H1 (cell line): ENCODE measurements at regions not wholly inside any gene's neighbourhood (a gene's known extent, or its start where the extent isn't known, plus 50 kb on each side); places are given as distances from the start of the nearest gene placed in this dataset.

Experiments
- CTCF ChIA-PET: fragments of 300-600 bp; sonication (Branson Sonifier 250); formaldehyde crosslinking; loops from one replicate; lab custom pipeline; 2021; ENCODE audit not compliant: partially characterized antibody; lab: Charles Lee
- POLR2A ChIA-PET: fragments of 300-600 bp; sonication (Branson Sonifier 250); formaldehyde crosslinking; loops from one replicate; lab custom pipeline; 2021; ENCODE audit warnings: inconsistent platforms; ENCODE audit not compliant: partially characterized antibody; lab: Charles Lee
- DNase-seq, 2 experiments: peaks; one replicate each; pipeline versions ENCODE4 v3.0.0 to v3.0.0-alpha.2; 2010 to 2022; ENCODE audit warnings: low spot score in 2 of 2, low read depth in 1 of 2, mixed read lengths in 1 of 2
- FAIRE-seq: peaks from 2 replicates; lab custom pipeline; 2011; peaks lifted over from hg19 to GRCh38; lab: Jason Lieb, UNC
- H2AFZ ChIP-seq: 2 replicates; pipeline ENCODE4 v1.8.1; 2012; ENCODE audit warnings: low read length, inconsistent platforms
- H2AK5ac ChIP-seq: 2 replicates; pipeline ENCODE4 v1.6.1; 2013; ENCODE audit warnings: low read depth, low read length
- H2BK120ac ChIP-seq: replicated peaks from 2 replicates; pipeline ENCODE3; 2013; ENCODE audit warnings: low read depth, low read length, inconsistent platforms
- H2BK12ac ChIP-seq: 2 replicates; pipeline ENCODE4 v1.6.1; 2013; ENCODE audit warnings: low read depth, low read length
- H2BK15ac ChIP-seq: 2 replicates; pipeline ENCODE4 v1.6.1; 2013; ENCODE audit warnings: low read length
- H2BK20ac ChIP-seq: 2 replicates; pipeline ENCODE4 v1.6.1; 2013; ENCODE audit warnings: low read length
- H2BK5ac ChIP-seq: 2 replicates; pipeline ENCODE4 v1.6.1; 2013; ENCODE audit warnings: low read depth, low read length
- H3K14ac ChIP-seq: 2 replicates; pipeline ENCODE4 v1.6.1; 2013; ENCODE audit warnings: inconsistent platforms; ENCODE audit not compliant: insufficient read length
- H3K18ac ChIP-seq: 2 replicates; pipeline ENCODE4 v1.6.1; 2013; ENCODE audit warnings: low read length; ENCODE audit errors: extremely low read depth
- H3K23ac ChIP-seq: 2 replicates; pipeline ENCODE4 v1.6.1; 2013; ENCODE audit warnings: inconsistent platforms; ENCODE audit not compliant: insufficient read length
- H3K23me2 ChIP-seq: 2 replicates; pipeline ENCODE4 v1.6.1; 2013; ENCODE audit warnings: low read depth, low read length
- H3K27ac ChIP-seq: 2 replicates; pipeline ENCODE4 v1.6.1; 2011; ENCODE audit warnings: low read depth, low read length, inconsistent platforms
- H3K27me3 ChIP-seq, 4 experiments: replicated peaks in 1 of 4; 1 replicate in 1 of 4; 2 replicates in 3 of 4; pipeline versions ENCODE4 v1.6.1 to v1.8.1; 2011 to 2013; ENCODE audit warnings: low read length in 3 of 4, mild to moderate bottlenecking in 3 of 4, inconsistent platforms in 2 of 4, mixed read lengths in 2 of 4, moderate library complexity in 1 of 4; ENCODE audit not compliant: control insufficient read depth in 3 of 4, insufficient read depth in 3 of 4; ENCODE audit errors: extremely low read depth in 1 of 4
- H3K36me3 ChIP-seq, 4 experiments: 2 replicates each; pipeline versions ENCODE4 v1.6.1 to v1.8.1; 2011 to 2013; ENCODE audit warnings: mild to moderate bottlenecking in 4 of 4, low read length in 3 of 4, moderate library complexity in 2 of 4, control low read depth in 1 of 4, inconsistent platforms in 1 of 4; ENCODE audit not compliant: insufficient read depth in 4 of 4, control insufficient read depth in 2 of 4
- H3K4ac ChIP-seq: replicated peaks from 2 replicates; pipeline ENCODE3; 2013; ENCODE audit warnings: low read length, low read depth, mixed read lengths, inconsistent platforms; ENCODE audit not compliant: insufficient read length
- H3K4me1 ChIP-seq, 4 experiments: replicated peaks in 1 of 4; 1 replicate in 1 of 4; 2 replicates in 3 of 4; pipeline versions ENCODE4 v1.6.1 to v1.8.1; 2011 to 2013; ENCODE audit warnings: low read length in 3 of 4, inconsistent platforms in 2 of 4, mixed read lengths in 1 of 4; ENCODE audit not compliant: insufficient read depth in 4 of 4, control insufficient read depth in 3 of 4
- H3K4me2 ChIP-seq, 2 experiments: 2 replicates each; pipeline versions ENCODE4 v1.6.1 to v1.8.1; 2011 to 2013; ENCODE audit warnings: low read depth in 2 of 2, low read length in 2 of 2, control low read depth in 1 of 2, inconsistent platforms in 1 of 2, mild to moderate bottlenecking in 1 of 2; ENCODE audit not compliant: insufficient read depth in 1 of 2
- H3K4me3 ChIP-seq, 4 experiments: fragments of 200-600, 300-600 bp in 1 of 4; sonication (generic), shearing (Covaris generic), sonication (Bioruptor Twin) in 1 of 4; 2 replicates each; pipeline versions ENCODE4 v1.5.1 to v1.8.1; 2011 to 2016; ENCODE audit warnings: low read length in 4 of 4, low read depth in 3 of 4, control low read depth in 2 of 4, inconsistent platforms in 2 of 4, mild to moderate bottlenecking in 2 of 4, mixed read lengths in 1 of 4, moderate library complexity in 1 of 4; ENCODE audit not compliant: insufficient read depth in 2 of 4; ENCODE audit errors: extremely low read depth in 1 of 4
- H3K56ac ChIP-seq: replicated peaks from 2 replicates; pipeline ENCODE3; 2013; ENCODE audit warnings: low read depth, mild to moderate bottlenecking, mixed read lengths, low read length, inconsistent platforms; ENCODE audit not compliant: insufficient read length
- H3K79me1 ChIP-seq: 2 replicates; pipeline ENCODE4 v1.6.1; 2013; ENCODE audit warnings: low read depth, low read length, control low read depth
- H3K79me2 ChIP-seq, 2 experiments: 2 replicates each; pipeline versions ENCODE4 v1.6.1 to v1.8.1; 2012 to 2013; ENCODE audit warnings: low read length in 2 of 2, mild to moderate bottlenecking in 2 of 2, inconsistent platforms in 1 of 2; ENCODE audit not compliant: insufficient read depth in 2 of 2, control insufficient read depth in 1 of 2
- H3K9ac ChIP-seq, 4 experiments: replicated peaks in 1 of 4; 1 replicate in 1 of 4; 2 replicates in 3 of 4; pipeline versions ENCODE4 v1.6.1 to v1.8.1; 2011 to 2013; ENCODE audit warnings: low read depth in 3 of 4, low read length in 3 of 4, control low read depth in 2 of 4, mild to moderate bottlenecking in 2 of 4, moderate library complexity in 2 of 4, inconsistent platforms in 1 of 4; ENCODE audit errors: extremely low read depth in 1 of 4
- H3K9me3 ChIP-seq, 2 experiments: 2 replicates each; pipeline versions ENCODE4 v1.6.1 to v1.8.1; 2012 to 2013; ENCODE audit warnings: mild to moderate bottlenecking in 2 of 2, moderate library complexity in 2 of 2, control low read depth in 1 of 2, inconsistent platforms in 1 of 2, low read depth in 1 of 2, low read length in 1 of 2, mixed read lengths in 1 of 2; ENCODE audit not compliant: insufficient read depth in 2 of 2
- H4K20me1 ChIP-seq, 2 experiments: replicated peaks in 1 of 2; 2 replicates each; pipeline versions ENCODE3 to v1.8.1; 2011 to 2013; ENCODE audit warnings: inconsistent platforms in 2 of 2, low read length in 2 of 2, mild to moderate bottlenecking in 1 of 2; ENCODE audit not compliant: insufficient read depth in 2 of 2, control insufficient read depth in 1 of 2
- H4K5ac ChIP-seq: 2 replicates; pipeline ENCODE4 v1.6.1; 2013; ENCODE audit warnings: low read length, low read depth, mixed read lengths, inconsistent platforms; ENCODE audit not compliant: insufficient read length
- H4K8ac ChIP-seq: 2 replicates; pipeline ENCODE4 v1.8.0; 2013; ENCODE audit warnings: mild to moderate bottlenecking, moderate library complexity, low read length, inconsistent platforms; ENCODE audit not compliant: insufficient read depth; ENCODE audit errors: extremely low read depth
- H4K91ac ChIP-seq: replicated peaks from 2 replicates; pipeline ENCODE3; 2013; ENCODE audit warnings: low read length, mixed read lengths, inconsistent platforms; ENCODE audit not compliant: insufficient read length
- EGR1 ChIP-seq: IDR thresholded peaks from 2 replicates; pipeline ENCODE4 v1.6.1; 2011; ENCODE audit warnings: low read depth, low read length, borderline replicate concordance
- RFX5 ChIP-seq: IDR thresholded peaks from 2 replicates; pipeline ENCODE4 v1.6.1; 2011; ENCODE audit warnings: low read depth, low read length, improper control_type of control experiment, borderline replicate concordance
- SIN3A ChIP-seq, 2 experiments: IDR thresholded peaks in 1 of 2; conservative IDR thresholded peaks in 1 of 2; 2 replicates each; pipeline ENCODE4 v1.6.1; 2011 to 2012; ENCODE audit warnings: low read length in 2 of 2, improper control_type of control experiment in 1 of 2, low read depth in 1 of 2, mild to moderate bottlenecking in 1 of 2
- WGBS, 2 experiments: shearing (Covaris generic) in 1 of 2; methylation state at CpG; one replicate each; pipeline versions ENCODE4 v1.1.6 to v1.1.7; 2013 to 2015; ENCODE audit warnings: low lambda C conversion rate in 2 of 2, mixed read lengths in 2 of 2, inconsistent platforms in 1 of 2, low coverage in 1 of 2, missing lambda C conversion rate in 1 of 2; ENCODE audit not compliant: insufficient replicate concordance in 2 of 2, insufficient coverage in 1 of 2, insufficient read length in 1 of 2; ENCODE audit errors: extremely low coverage in 1 of 2, missing lambda C conversion rate in 1 of 2; 5-methylcytosine and 5-hydroxymethylcytosine counted together

GRCh38 chr7:13061115-13061514, 373.7 kb downstream of the ARL4A start:
- no peak overlapping the region for H2BK12ac ChIP-seq
- FAIRE-seq = no peak
- WGBS, 2 experiments = 87% methylated on average over 4 of the region's 4 CpGs; no CpG with 5 or more reads in 1 of the 2 experiments
- H3K18ac ChIP-seq = no peak overlapping the region
- H3K36me3 ChIP-seq = no peaks in the 10 kb centered on the region
- no peaks in the 10 kb centered on the region for H4K20me1 ChIP-seq
- H2BK120ac ChIP-seq = no peak overlapping the region
- POLR2A ChIA-PET = no interaction called here
- H2BK20ac ChIP-seq = no peak overlapping the region
- no peak for DNase-seq
- no peaks in the 10 kb centered on the region for H3K27me3 ChIP-seq
- no peaks in the 10 kb centered on the region for H3K4me1 ChIP-seq
- H2AFZ ChIP-seq = no peak overlapping the region
- H4K8ac ChIP-seq = no peak overlapping the region
- H2AK5ac ChIP-seq = no peak overlapping the region
- no peaks in the 10 kb centered on the region for H3K23me2 ChIP-seq
- H4K91ac ChIP-seq = no peak overlapping the region
- H3K9ac ChIP-seq = no peak overlapping the region
- H3K9me3 ChIP-seq = no peaks in the 10 kb centered on the region
- no peak overlapping the region for H3K4me3 ChIP-seq
- H3K27ac ChIP-seq = no peak overlapping the region
- H4K5ac ChIP-seq = no peak overlapping the region
- no peak overlapping the region for H3K4ac ChIP-seq
- no peak overlapping the region for H3K14ac ChIP-seq
- CTCF ChIA-PET = no interaction called here
- H3K23ac ChIP-seq = no peak overlapping the region
- H2BK15ac ChIP-seq = no peak overlapping the region
- H3K79me2 ChIP-seq = no peaks in the 10 kb centered on the region
- H2BK5ac ChIP-seq = no peak overlapping the region
- no peak overlapping the region for H3K56ac ChIP-seq
- H3K4me2 ChIP-seq = no peak overlapping the region
- no peaks in the 10 kb centered on the region for H3K79me1 ChIP-seq
- TF ChIP-seq SIN3A (conservative IDR thresholded peaks at IDR 0.05 in 1 of 2, IDR thresholded peaks at IDR 0.05 in 1 of 2; ENCODE audit: low read depth in 1 of 2, low read length in 2 of 2) = no peak
- no peak for TF ChIP-seq RFX5
- TF ChIP-seq EGR1 = no peak
